K562 (cell line): ENCODE measurements at regions not wholly inside any gene's neighbourhood (a gene's known extent, or its start where the extent isn't known, plus 50 kb on each side); places are given as distances from the start of the nearest gene placed in this dataset.

ENCODE experiments used
- ATAC-seq: fragments of 200-7000 bp; cut with Tn5 transposase; 3 replicates; pipeline ENCODE4 v1.9.1; 2020; ENCODE audit warnings: moderate library complexity
- BruUV-seq: library from RNA; stranded (reverse); fragments of 400-500 nt; replicated peaks from 2 replicates; lab custom pipeline; 2021; lab: Mats Ljungman, UMichigan
- CTCF ChIA-PET: fragments of 300-600 bp; formaldehyde crosslinking; extraction: SDS; loops from one replicate; lab custom pipeline; 2021; ENCODE audit warnings: low intra/inter-chr PET ratio; lab: Yijun Ruan, JAX
- POLR2A ChIA-PET: fragments of 300-600, 350-650 bp; sonication (Branson Sonifier 250); formaldehyde crosslinking; extraction: SDS; loops from one replicate; lab custom pipeline; 2021; ENCODE audit warnings: antibody characterized with exemption, inconsistent platforms; lab: Yijun Ruan, JAX
- DNase-seq, 4 experiments: peaks; one replicate each; pipeline versions ENCODE4 v3.0.0 to v3.0.0-alpha.2; 2011 to 2018; ENCODE audit warnings: low spot score in 3 of 4, mixed read lengths in 3 of 4; ENCODE audit errors: extremely low read depth in 1 of 4
- FAIRE-seq: peaks from 2 replicates; lab custom pipeline; 2011; peaks lifted over from hg19 to GRCh38; lab: Jason Lieb, UNC
- H2AFZ ChIP-seq: 2 replicates; pipeline ENCODE4 v1.6.0; 2011; ENCODE audit warnings: low read depth, low read length, control low read depth, inconsistent platforms
- H3K27ac ChIP-seq: fragments of 200-600 bp; 3 replicates; pipeline ENCODE4 v1.8.0; 2011; ENCODE audit warnings: low read depth, mild to moderate bottlenecking, control low read depth, inconsistent platforms, low read length, moderate library complexity, mixed read lengths; ENCODE audit errors: extremely low read depth
- H3K27me3 ChIP-seq, 2 experiments: fragments of 300-600 bp in 1 of 2; 2 replicates in 1 of 2; 3 replicates in 1 of 2; pipeline versions ENCODE4 v1.6.0 to v1.8.0; 2011; ENCODE audit warnings: inconsistent platforms in 2 of 2, low read length in 2 of 2, mild to moderate bottlenecking in 1 of 2, mixed read lengths in 1 of 2, moderate library complexity in 1 of 2; ENCODE audit not compliant: control insufficient read depth in 2 of 2, insufficient read depth in 2 of 2
- H3K36me3 ChIP-seq: fragments of 300-600 bp; 3 replicates; pipeline ENCODE4 v1.8.0; 2011; ENCODE audit warnings: mild to moderate bottlenecking, low read length, inconsistent platforms; ENCODE audit not compliant: control insufficient read depth, insufficient read depth
- H3K4me1 ChIP-seq, 2 experiments: fragments of 200-600 bp in 1 of 2; replicated peaks in 1 of 2; 2 replicates in 1 of 2; 3 replicates in 1 of 2; pipeline versions ENCODE4 v1.5.1 to v1.8.0; 2011; ENCODE audit warnings: inconsistent platforms in 2 of 2, low read length in 2 of 2, mild to moderate bottlenecking in 1 of 2, mixed read lengths in 1 of 2, moderate library complexity in 1 of 2; ENCODE audit not compliant: control insufficient read depth in 2 of 2, insufficient read depth in 2 of 2
- H3K4me2 ChIP-seq: 2 replicates; pipeline ENCODE4 v1.6.1; 2011; ENCODE audit warnings: low read length, control low read depth, inconsistent platforms, mixed read lengths; ENCODE audit not compliant: insufficient read depth
- H3K4me3 ChIP-seq: fragments of 200-600 bp; sonication (generic), shearing (Covaris generic); 2 replicates; pipeline ENCODE4 v1.5.1; 2016; ENCODE audit warnings: control low read depth, inconsistent platforms
- H3K79me2 ChIP-seq: fragments of 200-600 bp; 3 replicates; pipeline ENCODE4 v1.8.0; 2011; ENCODE audit warnings: low read length, inconsistent platforms; ENCODE audit not compliant: control insufficient read depth, insufficient read depth
- H3K9ac ChIP-seq, 2 experiments: 2 replicates each; pipeline versions ENCODE4 v1.6.0 to v1.6.1; 2011; ENCODE audit warnings: low read depth in 2 of 2, low read length in 2 of 2, control low read depth in 1 of 2, inconsistent platforms in 1 of 2, mild to moderate bottlenecking in 1 of 2, mixed read lengths in 1 of 2; ENCODE audit not compliant: insufficient read depth in 1 of 2
- H3K9me1 ChIP-seq: one replicate; pipeline ENCODE4 v1.6.0; 2011; ENCODE audit warnings: inconsistent platforms, mild to moderate bottlenecking, low read length, moderate library complexity; ENCODE audit not compliant: control insufficient read depth, insufficient read depth
- H3K9me3 ChIP-seq: replicated peaks from 2 replicates; pipeline ENCODE4 v1.5.1; 2011; ENCODE audit warnings: low read depth, low read length, inconsistent platforms; ENCODE audit not compliant: control insufficient read depth, insufficient read depth
- H4K20me1 ChIP-seq: replicated peaks from 2 replicates; pipeline ENCODE4 v1.6.1; 2011; ENCODE audit warnings: low read length, inconsistent platforms, mixed read lengths; ENCODE audit not compliant: control insufficient read depth, insufficient read depth
- ATF7 ChIP-seq: fragments of 450-650 bp; IDR thresholded peaks from 2 replicates; pipeline ENCODE4 v1.7.1; 2014; ENCODE audit warnings: mild to moderate bottlenecking, moderate library complexity
- FIP1L1 ChIP-seq: fragments of 200-400 bp; formaldehyde crosslinking; IDR thresholded peaks from 2 replicates; pipeline ENCODE4 v1.6.1; 2018; ENCODE audit warnings: mild to moderate bottlenecking, low read depth, low read length; ENCODE audit not compliant: poor library complexity, severe bottlenecking
- FOXJ2 ChIP-seq: fragments of 200-800 bp; sonication (Bioruptor generic); IDR thresholded peaks from 2 replicates; pipeline ENCODE4 v1.6.1; 2016; ENCODE audit warnings: missing genetic modification characterization, missing compliant biosample characterization
- MAFK ChIP-seq: IDR thresholded peaks from 2 replicates; pipeline ENCODE4 v1.6.1; 2011; ENCODE audit warnings: low read length, improper control_type of control experiment
- RCOR1 ChIP-seq, 2 experiments: IDR thresholded peaks; 2 replicates each; pipeline ENCODE4 v1.6.1; 2012; ENCODE audit warnings: low read depth in 2 of 2, low read length in 2 of 2, borderline replicate concordance in 1 of 2, improper control_type of control experiment in 1 of 2
- SMAD3 ChIP-seq: fragments of 450-650 bp; formaldehyde crosslinking; conservative IDR thresholded peaks from 2 replicates; pipeline ENCODE4 v1.4.0; 2020; ENCODE audit warnings: mild to moderate bottlenecking
- TCF7 ChIP-seq: sonication (generic); IDR thresholded peaks from 2 replicates; pipeline ENCODE4 v1.6.1; 2016; ENCODE audit warnings: antibody characterized with exemption, borderline replicate concordance
- ZNF316 ChIP-seq: fragments of 450-650 bp; IDR thresholded peaks from 2 replicates; pipeline ENCODE4 v1.6.1; 2016
- ZNF57 ChIP-seq: fragments of 450-650 bp; formaldehyde crosslinking; IDR thresholded peaks from 2 replicates; pipeline ENCODE4 v1.4.0; 2020; ENCODE audit warnings: mild to moderate bottlenecking, moderate library complexity
- WGBS: fragments of 100-300 bp; shearing (Covaris generic); methylation state at CpG from one replicate; pipeline ENCODE4 v1.1.6; 2016; ENCODE audit warnings: low coverage, mixed read lengths; ENCODE audit not compliant: insufficient coverage; ENCODE audit errors: missing lambda C conversion rate; 5-methylcytosine and 5-hydroxymethylcytosine counted together
- in situ Hi-C: fragments of 300-500 bp; cut with MboI; formaldehyde crosslinking; loops from 4 replicates; pipeline ENCODE4 v1.15.0; 2018; ENCODE audit warnings: inconsistent platforms, mixed read lengths
- intact Hi-C: fragments of 100-400 bp; cut with micrococcal nuclease; formaldehyde crosslinking; loops from 2 replicates; pipeline ENCODE4 v1.14.2; 2022
- TF ChIP-seq, protein P1 (sequence below): fragments of 250-450 bp; sonication (Bioruptor Pico); IDR thresholded peaks from 2 replicates; pipeline ENCODE4 v1.8.0; 2021; ENCODE audit warnings: mild to moderate bottlenecking, moderate library complexity
- TF ChIP-seq, protein P2 (sequence below): sonication (generic); formaldehyde crosslinking; IDR thresholded peaks from 2 replicates; pipeline ENCODE4 v1.8.0; 2022; ENCODE audit warnings: missing genetic modification reagents, mild to moderate bottlenecking, moderate library complexity, borderline replicate concordance
- TF ChIP-seq, protein P3 (sequence below): sonication (generic); formaldehyde crosslinking; IDR thresholded peaks from 2 replicates; pipeline ENCODE4 v1.8.0; 2022; ENCODE audit warnings: mild to moderate bottlenecking, missing genetic modification reagents
- TF ChIP-seq, protein P4 (sequence below), 2 experiments: IDR thresholded peaks; 2 replicates each; pipeline ENCODE4 v1.6.1; 2011; ENCODE audit warnings: borderline replicate concordance in 1 of 2, control low read depth in 1 of 2, low read depth in 1 of 2, low read length in 1 of 2, mild to moderate bottlenecking in 1 of 2, mixed read lengths in 1 of 2, moderate library complexity in 1 of 2; ENCODE audit not compliant: insufficient read depth in 1 of 2, insufficient read length in 1 of 2, poor library complexity in 1 of 2, severe bottlenecking in 1 of 2; ENCODE audit errors: extremely low read depth in 1 of 2

DNA sequence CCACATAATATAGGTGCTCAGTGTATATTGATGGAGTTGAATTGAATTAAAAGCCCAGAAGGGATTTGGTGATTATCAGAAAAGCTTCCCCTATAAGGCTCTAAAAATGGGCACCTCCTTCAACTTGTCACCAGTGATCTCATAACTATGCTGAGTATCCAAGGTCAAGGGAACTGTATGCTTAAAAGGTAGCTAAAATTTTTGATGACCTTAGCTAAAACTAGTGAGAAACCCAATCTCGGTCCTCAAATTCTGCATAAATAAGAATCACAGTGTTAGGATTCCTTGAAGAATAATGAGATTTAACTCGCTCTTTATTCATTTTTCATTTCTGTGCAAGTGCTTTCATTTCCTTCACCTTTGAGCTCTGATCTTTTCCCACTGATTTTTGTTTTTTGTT, 87.7 kb upstream of the AP1S2 start:
- H3K27ac ChIP-seq: no peak overlapping the region
- no peak overlapping the region for H3K4me3 ChIP-seq
- H3K27me3 ChIP-seq: no peaks in the 10 kb centered on the region
- CTCF ChIA-PET: no interaction called here
- no peaks in the 10 kb centered on the region for H3K79me2 ChIP-seq
- H3K9me3 ChIP-seq: no peaks in the 10 kb centered on the region
- TF ChIP-seq FOXJ2 (tag) (no peak), ZNF316 (0 out of 2 replicates have a peak, but pooled peaks have one; percentile 8)
- POLR2A ChIA-PET: no interaction called here
- DNase-seq (no peak), ATAC-seq (no peak), FAIRE-seq (no peak)
- intact Hi-C loops (no loop called here), in situ Hi-C loops (no loop called here)
- no peaks in the 10 kb centered on the region for H4K20me1 ChIP-seq
- H3K36me3 ChIP-seq: no peaks in the 10 kb centered on the region
- no peak overlapping the region for H3K9ac ChIP-seq
- H3K4me1 ChIP-seq: peaks cover 0 to 11% of the 10 kb centered on the region in 2 experiments; a peak in 2 of 5 replicates
- H2AFZ ChIP-seq: no peak overlapping the region
- no peaks in the 10 kb centered on the region for H3K9me1 ChIP-seq
- H3K4me2 ChIP-seq: no peak overlapping the region
- 10% methylated on average over 2 of the region's 2 CpGs for WGBS
- BruUV-seq: no TSS peak

DNA sequence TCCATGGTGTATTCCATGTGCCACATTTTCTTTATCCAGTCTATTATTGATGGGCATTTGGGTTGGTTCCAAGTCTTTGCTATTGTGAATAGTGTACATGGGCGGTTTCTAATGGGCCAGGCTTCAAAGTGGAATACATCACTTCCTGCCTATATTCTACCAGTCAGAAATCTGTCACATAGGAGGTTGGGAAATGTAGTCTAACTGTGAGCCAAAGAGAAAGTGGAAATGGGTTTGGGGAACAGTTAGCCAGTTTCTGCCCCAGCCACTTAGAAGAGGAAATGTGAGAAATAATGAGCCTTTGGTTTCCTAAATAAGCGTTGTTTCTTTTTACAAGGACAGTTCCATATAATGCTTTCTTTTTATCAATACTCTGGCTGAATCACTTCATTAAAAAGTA, 85.1 kb upstream of the AP1S2 start:
- no peaks in the 10 kb centered on the region for H4K20me1 ChIP-seq
- H3K27ac ChIP-seq: no peak overlapping the region
- H3K4me3 ChIP-seq: no peak overlapping the region
- H2AFZ ChIP-seq: no peak overlapping the region
- no peak overlapping the region for H3K4me2 ChIP-seq
- ChIA-PET CTCF (no interaction called here), POLR2A (no interaction called here)
- H3K9me3 ChIP-seq: no peaks in the 10 kb centered on the region
- BruUV-seq: no TSS peak
- WGBS: 16% methylated on average over 2 of the region's 2 CpGs
- H3K4me1 ChIP-seq: peaks cover 0 to 13% of the 10 kb centered on the region in 2 experiments; a peak in 2 of 5 replicates
- no peaks in the 10 kb centered on the region for H3K79me2 ChIP-seq
- H3K9me1 ChIP-seq: no peaks in the 10 kb centered on the region
- no peaks in the 10 kb centered on the region for H3K27me3 ChIP-seq
- FAIRE-seq (no peak), DNase-seq (no peak), ATAC-seq (no peak)
- in situ Hi-C loops: no loop called here
- intact Hi-C loops: no loop called here
- H3K9ac ChIP-seq: no peak overlapping the region
- H3K36me3 ChIP-seq: no peaks in the 10 kb centered on the region
- TF ChIP-seq, protein P1, sequence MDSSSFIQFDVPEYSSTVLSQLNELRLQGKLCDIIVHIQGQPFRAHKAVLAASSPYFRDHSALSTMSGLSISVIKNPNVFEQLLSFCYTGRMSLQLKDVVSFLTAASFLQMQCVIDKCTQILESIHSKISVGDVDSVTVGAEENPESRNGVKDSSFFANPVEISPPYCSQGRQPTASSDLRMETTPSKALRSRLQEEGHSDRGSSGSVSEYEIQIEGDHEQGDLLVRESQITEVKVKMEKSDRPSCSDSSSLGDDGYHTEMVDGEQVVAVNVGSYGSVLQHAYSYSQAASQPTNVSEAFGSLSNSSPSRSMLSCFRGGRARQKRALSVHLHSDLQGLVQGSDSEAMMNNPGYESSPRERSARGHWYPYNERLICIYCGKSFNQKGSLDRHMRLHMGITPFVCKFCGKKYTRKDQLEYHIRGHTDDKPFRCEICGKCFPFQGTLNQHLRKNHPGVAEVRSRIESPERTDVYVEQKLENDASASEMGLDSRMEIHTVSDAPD (CRISPR knock-in tag): no peak
- TF ChIP-seq ZNF57 (CRISPR knock-in tag) (no peak), MAFK (no peak), TCF7 (no peak), SMAD3 (CRISPR knock-in tag) (no peak), FIP1L1 (no peak), ATF7 (no peak), RCOR1 (IDR thresholded peaks at IDR 0.05; ENCODE audit: borderline replicate concordance in 1 of 2, low read depth in 2 of 2, low read length in 2 of 2) (no peak)
- TF ChIP-seq, protein P2, sequence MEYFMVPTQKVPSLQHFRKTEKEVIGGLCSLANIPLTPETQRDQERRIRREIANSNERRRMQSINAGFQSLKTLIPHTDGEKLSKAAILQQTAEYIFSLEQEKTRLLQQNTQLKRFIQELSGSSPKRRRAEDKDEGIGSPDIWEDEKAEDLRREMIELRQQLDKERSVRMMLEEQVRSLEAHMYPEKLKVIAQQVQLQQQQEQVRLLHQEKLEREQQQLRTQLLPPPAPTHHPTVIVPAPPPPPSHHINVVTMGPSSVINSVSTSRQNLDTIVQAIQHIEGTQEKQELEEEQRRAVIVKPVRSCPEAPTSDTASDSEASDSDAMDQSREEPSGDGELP: no peak
- TF ChIP-seq, protein P3, sequence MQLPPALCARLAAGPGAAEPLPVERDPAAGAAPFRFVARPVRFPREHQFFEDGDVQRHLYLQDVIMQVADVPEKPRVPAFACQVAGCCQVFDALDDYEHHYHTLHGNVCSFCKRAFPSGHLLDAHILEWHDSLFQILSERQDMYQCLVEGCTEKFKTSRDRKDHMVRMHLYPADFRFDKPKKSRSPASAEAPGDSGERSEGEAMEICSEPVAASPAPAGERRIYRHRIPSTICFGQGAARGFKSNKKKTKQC (CRISPR knock-in tag): no peak
- TF ChIP-seq, protein P4, sequence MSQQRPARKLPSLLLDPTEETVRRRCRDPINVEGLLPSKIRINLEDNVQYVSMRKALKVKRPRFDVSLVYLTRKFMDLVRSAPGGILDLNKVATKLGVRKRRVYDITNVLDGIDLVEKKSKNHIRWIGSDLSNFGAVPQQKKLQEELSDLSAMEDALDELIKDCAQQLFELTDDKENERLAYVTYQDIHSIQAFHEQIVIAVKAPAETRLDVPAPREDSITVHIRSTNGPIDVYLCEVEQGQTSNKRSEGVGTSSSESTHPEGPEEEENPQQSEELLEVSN (IDR thresholded peaks at IDR 0.05; ENCODE audit: borderline replicate concordance in 1 of 2, extremely low read depth in 1 of 2, insufficient read depth in 1 of 2, insufficient read length in 1 of 2, low read depth in 1 of 2, low read length in 1 of 2, poor library complexity in 1 of 2, severe bottlenecking in 1 of 2): no peak
